ENCODE measurements at regions not wholly inside any gene's neighbourhood (a gene's known extent, or its start where the extent isn't known, plus 50 kb on each side); places are given as distances from the start of the nearest gene placed in this dataset.

DNA sequence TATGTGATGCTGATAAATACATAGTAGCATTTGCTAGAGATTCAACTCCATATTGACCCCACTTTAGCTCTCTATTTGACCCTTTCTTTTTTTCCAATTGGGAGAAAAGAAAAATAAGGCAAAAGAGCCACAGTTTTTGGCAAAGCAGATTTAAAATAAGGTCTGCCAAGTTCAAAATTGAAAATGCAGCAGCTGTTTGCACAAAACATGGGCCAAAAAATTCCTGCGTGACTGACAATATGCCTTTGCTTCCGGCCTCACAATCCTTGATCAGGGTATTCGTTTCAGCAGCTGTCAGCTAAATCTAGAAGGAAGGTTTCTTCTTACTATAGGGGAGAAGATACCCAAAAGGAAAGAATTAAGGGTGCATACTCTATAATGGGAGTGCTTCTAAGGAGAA lies 563.5 kb upstream of the CCDC54 start:
- H3K4me1 ChIP-seq (ENCODE audit: control insufficient read depth in 1 of 2, insufficient read depth in 2 of 2, low read depth in 1 of 2, low read length in 1 of 2): peaks cover 17 to 24% of the 10 kb centered on the region in 2 experiments; a peak in 3 of 4 replicates
- no peaks in the 10 kb centered on the region for H3K9me2 ChIP-seq
- H3K79me2 ChIP-seq (ENCODE audit: insufficient read depth): no peaks in the 10 kb centered on the region
- H3K9me3 ChIP-seq: no peaks in the 10 kb centered on the region
- H3K4me2 ChIP-seq: no peak overlapping the region
- 77% methylated on average over 3 of the region's 3 CpGs for WGBS (ENCODE audit: low lambda C conversion rate)
- H3F3A ChIP-seq (replicated peaks; ENCODE audit: insufficient read depth): peaks cover 11% of the 10 kb centered on the region
- no peak overlapping the region; a peak in 1 of 4 replicates for H3K27ac ChIP-seq (ENCODE audit: low read depth in 2 of 2, low read length in 1 of 2)
- H3K9ac ChIP-seq: no peak overlapping the region
- no peaks in the 10 kb centered on the region for H3K27me3 ChIP-seq (ENCODE audit: insufficient read depth)
- TF ChIP-seq, protein P1, sequence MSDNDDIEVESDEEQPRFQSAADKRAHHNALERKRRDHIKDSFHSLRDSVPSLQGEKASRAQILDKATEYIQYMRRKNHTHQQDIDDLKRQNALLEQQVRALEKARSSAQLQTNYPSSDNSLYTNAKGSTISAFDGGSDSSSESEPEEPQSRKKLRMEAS (IDR thresholded peaks at IDR 0.05; ENCODE audit: low read depth): no peak
- no peak for TF ChIP-seq POLR2AphosphoS5 (IDR thresholded peaks at IDR 0.05; ENCODE audit: low read depth, low read length)
- H3K4me3 ChIP-seq (ENCODE audit: low read depth in 2 of 2, low read length in 1 of 2): no peak overlapping the region
- H3K36me3 ChIP-seq (replicated peaks in 1 of 2; ENCODE audit: control insufficient read depth in 1 of 2, insufficient read depth in 2 of 2, low read length in 1 of 2): no peaks in the 10 kb centered on the region
- ChIA-PET CTCF (interaction anchor here (1.3 kb wide), 1 partner anchor 251 kb away, joined by 3 read pairs; no protein-coding TSS in a partner anchor), POLR2A (no interaction called here)
- H4K20me1 ChIP-seq (ENCODE audit: insufficient read depth): no peaks in the 10 kb centered on the region
- no peak for DNase-seq
- H2AFZ ChIP-seq (ENCODE audit: low read depth): no peak overlapping the region

- H3K79me2 ChIP-seq (ENCODE audit: insufficient read depth): no peaks in the 10 kb centered on the region
- CTCF ChIA-PET: interaction anchor here (1.3 kb wide), 1 partner anchor 251 kb away, joined by 3 read pairs; no protein-coding TSS in a partner anchor
- WGBS (ENCODE audit: low lambda C conversion rate): 82% methylated on average over 1 of the region's 1 CpG
- H3K4me1 ChIP-seq (ENCODE audit: control insufficient read depth in 1 of 2, insufficient read depth in 2 of 2, low read depth in 1 of 2, low read length in 1 of 2): peaks cover 17 to 24% of the 10 kb centered on the region in 2 experiments; a peak in 3 of 4 replicates
- H3K27me3 ChIP-seq (ENCODE audit: insufficient read depth): no peaks in the 10 kb centered on the region
- H3K4me3 ChIP-seq (ENCODE audit: low read depth in 2 of 2, low read length in 1 of 2): no peak overlapping the region
- H3F3A ChIP-seq (replicated peaks; ENCODE audit: insufficient read depth): peaks cover 11% of the 10 kb centered on the region
- POLR2A ChIA-PET: no interaction called here
- H2AFZ ChIP-seq (ENCODE audit: low read depth): no peak overlapping the region
- H3K36me3 ChIP-seq (replicated peaks in 1 of 2; ENCODE audit: control insufficient read depth in 1 of 2, insufficient read depth in 2 of 2, low read length in 1 of 2): no peaks in the 10 kb centered on the region
- no peaks in the 10 kb centered on the region for H3K9me2 ChIP-seq
- TF ChIP-seq, protein P2, sequence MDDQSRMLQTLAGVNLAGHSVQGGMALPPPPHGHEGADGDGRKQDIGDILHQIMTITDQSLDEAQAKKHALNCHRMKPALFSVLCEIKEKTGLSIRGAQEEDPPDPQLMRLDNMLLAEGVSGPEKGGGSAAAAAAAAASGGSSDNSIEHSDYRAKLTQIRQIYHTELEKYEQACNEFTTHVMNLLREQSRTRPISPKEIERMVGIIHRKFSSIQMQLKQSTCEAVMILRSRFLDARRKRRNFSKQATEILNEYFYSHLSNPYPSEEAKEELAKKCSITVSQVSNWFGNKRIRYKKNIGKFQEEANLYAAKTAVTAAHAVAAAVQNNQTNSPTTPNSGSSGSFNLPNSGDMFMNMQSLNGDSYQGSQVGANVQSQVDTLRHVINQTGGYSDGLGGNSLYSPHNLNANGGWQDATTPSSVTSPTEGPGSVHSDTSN (IDR thresholded peaks at IDR 0.05): no peak
- TF ChIP-seq RCOR1 (IDR thresholded peaks at IDR 0.05; ENCODE audit: low read length) (peak; percentile 88), CHD2 (IDR thresholded peaks at IDR 0.05; ENCODE audit: low read length, partially characterized antibody) (peak; percentile 62), GATA2 (CRISPR knock-in tag; IDR thresholded peaks at IDR 0.05) (peak; percentile 34; the same call in 1 of the 2 replicates), FOXJ3 (CRISPR knock-in tag; IDR thresholded peaks at IDR 0.05) (0 out of 2 replicates have a peak, but pooled peaks have one; percentile 19), JUND (IDR thresholded peaks at IDR 0.05) (no peak), SMC3 (IDR thresholded peaks at IDR 0.05; ENCODE audit: low read depth, low read length) (no peak), EP300 (IDR thresholded peaks at IDR 0.05; ENCODE audit: borderline replicate concordance in 1 of 2, low read depth in 1 of 2, low read length in 1 of 2) (peak in 1 of 2 experiments; percentile 74; a peak in 2 of 4 replicates)
- H3K9ac ChIP-seq: no peak overlapping the region
- peak; percentile 47 for DNase-seq
- no peak overlapping the region for H3K4me2 ChIP-seq
- no peaks in the 10 kb centered on the region for H3K9me3 ChIP-seq
- H4K20me1 ChIP-seq (ENCODE audit: insufficient read depth): no peaks in the 10 kb centered on the region
- H3K27ac ChIP-seq (ENCODE audit: low read depth in 2 of 2, low read length in 1 of 2): no peak overlapping the region; a peak in 1 of 4 replicates
Measured at GRCh38 chr3:106814231-106814630, 563.0 kb upstream of the CCDC54 start.

- Histone ChIP-seq H3K4me2 (no peak overlapping the region), H3K79me2 (ENCODE audit: insufficient read depth) (no peaks in the 10 kb centered on the region), H3K36me3 (replicated peaks in 1 of 2; ENCODE audit: control insufficient read depth in 1 of 2, insufficient read depth in 2 of 2, low read length in 1 of 2) (no peaks in the 10 kb centered on the region), H3K9me3 (no peaks in the 10 kb centered on the region), H3K9me2 (no peaks in the 10 kb centered on the region), H3K9ac (no peak overlapping the region), H3K27me3 (ENCODE audit: insufficient read depth) (no peaks in the 10 kb centered on the region), H2AFZ (ENCODE audit: low read depth) (no peak overlapping the region), H3K27ac (ENCODE audit: low read depth in 2 of 2, low read length in 1 of 2) (no peak overlapping the region), H3F3A (replicated peaks; ENCODE audit: insufficient read depth) (no peaks in the 10 kb centered on the region), H3K4me1 (ENCODE audit: control insufficient read depth in 1 of 2, insufficient read depth in 2 of 2, low read depth in 1 of 2, low read length in 1 of 2) (peaks cover 3 to 7% of the 10 kb centered on the region in 2 experiments; a peak in 2 of 4 replicates), H4K20me1 (ENCODE audit: insufficient read depth) (no peaks in the 10 kb centered on the region), H3K4me3 (ENCODE audit: low read depth in 2 of 2, low read length in 1 of 2) (no peak overlapping the region)
- POLR2A ChIA-PET: no interaction called here
- no peak for DNase-seq
- CTCF ChIA-PET: interaction anchor here (0.9 kb wide), 1 partner anchor 8 kb away, joined by 3 read pairs; no protein-coding TSS in a partner anchor
- 79% methylated on average over 2 of the region's 2 CpGs for WGBS (ENCODE audit: low lambda C conversion rate)
- no peak for TF ChIP-seq RFX5 (IDR thresholded peaks at IDR 0.05; ENCODE audit: low read length)
- no peak for TF ChIP-seq JUND (IDR thresholded peaks at IDR 0.05)
- TF ChIP-seq CHD2 (IDR thresholded peaks at IDR 0.05; ENCODE audit: low read length, partially characterized antibody): no peak
- no peak for TF ChIP-seq NRF1 (IDR thresholded peaks at IDR 0.05; ENCODE audit: low read depth, low read length)
- TF ChIP-seq TAF1 (IDR thresholded peaks at IDR 0.05; ENCODE audit: borderline replicate concordance, low read depth, low read length): no peak
- TF ChIP-seq FOXJ3 (CRISPR knock-in tag; IDR thresholded peaks at IDR 0.05): no peak
- no peak for TF ChIP-seq MEF2A (IDR thresholded peaks at IDR 0.05; ENCODE audit: borderline replicate concordance, low read depth)
- no peak for TF ChIP-seq NFIC (IDR thresholded peaks at IDR 0.05; ENCODE audit: borderline replicate concordance)
- TF ChIP-seq RAD21 (IDR thresholded peaks at IDR 0.05; ENCODE audit: low read length): no peak
- TF ChIP-seq, protein P3, sequence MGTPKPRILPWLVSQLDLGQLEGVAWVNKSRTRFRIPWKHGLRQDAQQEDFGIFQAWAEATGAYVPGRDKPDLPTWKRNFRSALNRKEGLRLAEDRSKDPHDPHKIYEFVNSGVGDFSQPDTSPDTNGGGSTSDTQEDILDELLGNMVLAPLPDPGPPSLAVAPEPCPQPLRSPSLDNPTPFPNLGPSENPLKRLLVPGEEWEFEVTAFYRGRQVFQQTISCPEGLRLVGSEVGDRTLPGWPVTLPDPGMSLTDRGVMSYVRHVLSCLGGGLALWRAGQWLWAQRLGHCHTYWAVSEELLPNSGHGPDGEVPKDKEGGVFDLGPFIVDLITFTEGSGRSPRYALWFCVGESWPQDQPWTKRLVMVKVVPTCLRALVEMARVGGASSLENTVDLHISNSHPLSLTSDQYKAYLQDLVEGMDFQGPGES (IDR thresholded peaks at IDR 0.05; ENCODE audit: low read depth, low read length): no peak
- TF ChIP-seq ZBTB33 (IDR thresholded peaks at IDR 0.05; ENCODE audit: borderline replicate concordance, low read depth): no peak
- TF ChIP-seq GATA2 (CRISPR knock-in tag; IDR thresholded peaks at IDR 0.05): no peak
Measured at GRCh38 chr3:106816838-106817237, 560.4 kb upstream of the CCDC54 start.

Data from SK-N-SH (cell line).